ENCODE measurements at regions not wholly inside any gene's neighbourhood (a gene's known extent, or its start where the extent isn't known, plus 50 kb on each side); places are given as distances from the start of the nearest gene placed in this dataset.
"Not testable (repeated sequence)": the region's sequence is repeated elsewhere in the genome, so short reads cannot be mapped to it uniquely, and the experiment has no call there.

GRCh38 chr13:65378484-65378883, 1851.7 kb downstream of the PCDH9 start:
- no peak for TF ChIP-seq CTCF (conservative IDR thresholded peaks at IDR 0.05; ENCODE audit: low read length)
- TF ChIP-seq EZH2phosphoT487 (IDR thresholded peaks at IDR 0.05; ENCODE audit: borderline replicate concordance): no peak
- H3K9ac ChIP-seq (ENCODE audit: low read depth, low read length, poor library complexity, severe bottlenecking): no peak overlapping the region
- no peak overlapping the region for H3K4me2 ChIP-seq (ENCODE audit: low read depth, low read length, poor library complexity, severe bottlenecking)
- H3K27me3 ChIP-seq (ENCODE audit: insufficient read depth, low read length, poor library complexity, severe bottlenecking): no peaks in the 10 kb centered on the region
- H2AFZ ChIP-seq (ENCODE audit: low read length): no peak overlapping the region
- no peaks in the 10 kb centered on the region for H3K4me1 ChIP-seq (ENCODE audit: insufficient read depth, low read length, poor library complexity, severe bottlenecking)
- H3F3A ChIP-seq (ENCODE audit: low read depth): no peaks in the 10 kb centered on the region
- no peak overlapping the region for H3K4me3 ChIP-seq (ENCODE audit: low read length, poor library complexity, severe bottlenecking)
- H4K20me1 ChIP-seq (ENCODE audit: insufficient read depth, low read length, poor library complexity, severe bottlenecking): no peaks in the 10 kb centered on the region
- no peaks in the 10 kb centered on the region for H3K36me3 ChIP-seq (ENCODE audit: insufficient read depth, low read length)
- peaks cover 14% of the 10 kb centered on the region; the same call in 1 of the 2 replicates for H3K9me3 ChIP-seq (ENCODE audit: insufficient read depth, low read depth, low read length)
- no peaks in the 10 kb centered on the region for H3K9me2 ChIP-seq (replicated peaks; ENCODE audit: low read depth, low read length)
- no peaks in the 10 kb centered on the region for H3K79me2 ChIP-seq (ENCODE audit: insufficient read depth, low read length)

- H3K79me2 ChIP-seq (ENCODE audit: insufficient read depth, low read length): no peaks in the 10 kb centered on the region
- no peak overlapping the region for H3K4me3 ChIP-seq (ENCODE audit: low read length, poor library complexity, severe bottlenecking)
- H2AFZ ChIP-seq (ENCODE audit: low read length): no peak overlapping the region
- H3K9ac ChIP-seq (ENCODE audit: low read depth, low read length, poor library complexity, severe bottlenecking): no peak overlapping the region
- no peaks in the 10 kb centered on the region for H3F3A ChIP-seq (ENCODE audit: low read depth)
- TF ChIP-seq CTCF (conservative IDR thresholded peaks at IDR 0.05; ENCODE audit: low read length) (no peak), EZH2phosphoT487 (IDR thresholded peaks at IDR 0.05; ENCODE audit: borderline replicate concordance) (no peak)
- H3K9me2 ChIP-seq (replicated peaks; ENCODE audit: low read depth, low read length): no peaks in the 10 kb centered on the region
- H4K20me1 ChIP-seq (ENCODE audit: insufficient read depth, low read length, poor library complexity, severe bottlenecking): no peaks in the 10 kb centered on the region
- no peaks in the 10 kb centered on the region for H3K36me3 ChIP-seq (ENCODE audit: insufficient read depth, low read length)
- no peaks in the 10 kb centered on the region for H3K9me3 ChIP-seq (ENCODE audit: insufficient read depth, low read depth, low read length)
- no peak overlapping the region for H3K4me2 ChIP-seq (ENCODE audit: low read depth, low read length, poor library complexity, severe bottlenecking)
- H3K4me1 ChIP-seq (ENCODE audit: insufficient read depth, low read length, poor library complexity, severe bottlenecking): no peaks in the 10 kb centered on the region
- H3K27me3 ChIP-seq (ENCODE audit: insufficient read depth, low read length, poor library complexity, severe bottlenecking): no peaks in the 10 kb centered on the region
These were observed 1861.3 kb downstream of the PCDH9 start for GRCh38 chr13:65368832-65369231.

GRCh38 chr13:65353951-65354350, 1876.2 kb downstream of the PCDH9 start:
- H3K36me3 ChIP-seq (ENCODE audit: insufficient read depth, low read length): no peaks in the 10 kb centered on the region
- H3F3A ChIP-seq (ENCODE audit: low read depth): no peaks in the 10 kb centered on the region
- no peaks in the 10 kb centered on the region for H3K4me1 ChIP-seq (ENCODE audit: insufficient read depth, low read length, poor library complexity, severe bottlenecking)
- TF ChIP-seq CTCF (conservative IDR thresholded peaks at IDR 0.05; ENCODE audit: low read length) (no peak), EZH2phosphoT487 (IDR thresholded peaks at IDR 0.05; ENCODE audit: borderline replicate concordance) (no peak)
- H3K9me2 ChIP-seq (replicated peaks; ENCODE audit: low read depth, low read length): no peaks in the 10 kb centered on the region
- H4K20me1 ChIP-seq (ENCODE audit: insufficient read depth, low read length, poor library complexity, severe bottlenecking): no peaks in the 10 kb centered on the region
- no peak overlapping the region for H3K4me2 ChIP-seq (ENCODE audit: low read depth, low read length, poor library complexity, severe bottlenecking)
- no peaks in the 10 kb centered on the region for H3K79me2 ChIP-seq (ENCODE audit: insufficient read depth, low read length)
- no peaks in the 10 kb centered on the region for H3K27me3 ChIP-seq (ENCODE audit: insufficient read depth, low read length, poor library complexity, severe bottlenecking)
- H3K9me3 ChIP-seq (ENCODE audit: insufficient read depth, low read depth, low read length): no peaks in the 10 kb centered on the region; the same call in 1 of the 2 replicates
- no peak overlapping the region for H3K4me3 ChIP-seq (ENCODE audit: low read length, poor library complexity, severe bottlenecking)
- no peak overlapping the region for H2AFZ ChIP-seq (ENCODE audit: low read length)
- no peak overlapping the region for H3K9ac ChIP-seq (ENCODE audit: low read depth, low read length, poor library complexity, severe bottlenecking)

GRCh38 chr13:65353150-65353549, 1877.0 kb downstream of the PCDH9 start:
- H3K9me2 ChIP-seq (replicated peaks; ENCODE audit: low read depth, low read length); H3K9ac ChIP-seq (ENCODE audit: low read depth, low read length, poor library complexity, severe bottlenecking); H3F3A ChIP-seq (ENCODE audit: low read depth); H3K4me2 ChIP-seq (ENCODE audit: low read depth, low read length, poor library complexity, severe bottlenecking); H3K79me2 ChIP-seq (ENCODE audit: insufficient read depth, low read length); H4K20me1 ChIP-seq (ENCODE audit: insufficient read depth, low read length, poor library complexity, severe bottlenecking); H3K27me3 ChIP-seq (ENCODE audit: insufficient read depth, low read length, poor library complexity, severe bottlenecking); H3K9me3 ChIP-seq (ENCODE audit: insufficient read depth, low read depth, low read length); H3K4me1 ChIP-seq (ENCODE audit: insufficient read depth, low read length, poor library complexity, severe bottlenecking); H2AFZ ChIP-seq (ENCODE audit: low read length); H3K36me3 ChIP-seq (ENCODE audit: insufficient read depth, low read length); H3K4me3 ChIP-seq (ENCODE audit: low read length, poor library complexity, severe bottlenecking): not testable (repeated sequence)

Measured in Loucy (cell line).